Smooth muscle cell (in vitro differentiated cells): ENCODE measurements at regions not wholly inside any gene's neighbourhood (a gene's known extent, or its start where the extent isn't known, plus 50 kb on each side); places are given as distances from the start of the nearest gene placed in this dataset.

Source experiments
- DNase-seq: peaks from one replicate; lab custom pipeline; 2025; ENCODE audit not compliant: unreplicated experiment; lab: John Stamatoyannopoulos, UW
- H2AFZ ChIP-seq: fragments of 200-600 bp; sonication (generic); 2 replicates; pipeline ENCODE4 v1.6.0; 2016; ENCODE audit warnings: antibody characterized with exemption, low read depth, mild to moderate bottlenecking
- H3F3A ChIP-seq: fragments of 200-600 bp; sonication (generic); 2 replicates; pipeline ENCODE4 v1.6.0; 2017; ENCODE audit warnings: antibody characterized with exemption, low read depth
- H3K27ac ChIP-seq: fragments of 200-600 bp; sonication (generic); 2 replicates; pipeline ENCODE4 v1.5.1; 2016; ENCODE audit warnings: low read depth, mild to moderate bottlenecking
- H3K27me3 ChIP-seq: fragments of 200-600 bp; sonication (generic); 2 replicates; pipeline ENCODE4 v1.6.1; 2016; ENCODE audit warnings: low read depth, mild to moderate bottlenecking
- H3K36me3 ChIP-seq: fragments of 200-600 bp; sonication (generic); 2 replicates; pipeline ENCODE4 v1.5.1; 2016; ENCODE audit warnings: low read depth
- H3K4me1 ChIP-seq: fragments of 200-600 bp; sonication (generic); 2 replicates; pipeline ENCODE4 v1.5.1; 2016; ENCODE audit warnings: low read depth
- H3K4me2 ChIP-seq: fragments of 200-600 bp; sonication (generic); 2 replicates; pipeline ENCODE4 v1.6.0; 2016; ENCODE audit warnings: mild to moderate bottlenecking
- H3K4me3 ChIP-seq: fragments of 200-600 bp; sonication (generic); 2 replicates; pipeline ENCODE4 v1.5.1; 2016; ENCODE audit warnings: mild to moderate bottlenecking
- H3K79me2 ChIP-seq: fragments of 200-600 bp; sonication (generic); 2 replicates; pipeline ENCODE4 v1.6.0; 2016; ENCODE audit warnings: low read depth, mild to moderate bottlenecking
- H3K9ac ChIP-seq: fragments of 200-600 bp; sonication (generic); 2 replicates; pipeline ENCODE4 v1.6.0; 2016; ENCODE audit warnings: low read depth
- H3K9me3 ChIP-seq: fragments of 200-600 bp; sonication (generic); replicated peaks from 2 replicates; pipeline ENCODE4 v1.5.1; 2016; ENCODE audit warnings: low read depth
- H4K20me1 ChIP-seq: fragments of 200-600 bp; sonication (generic); 2 replicates; pipeline ENCODE4 v1.6.0; 2016; ENCODE audit warnings: low read depth
- CTCF ChIP-seq: fragments of 200-600 bp; sonication (generic); IDR thresholded peaks from 2 replicates; pipeline ENCODE4 v1.5.1; 2017; ENCODE audit warnings: borderline replicate concordance, mild to moderate bottlenecking, antibody characterized with exemption; ENCODE audit not compliant: insufficient read depth, poor library complexity, severe bottlenecking
- WGBS: methylation state at CpG from one replicate; pipeline ENCODE4 v1.1.7; 2016; ENCODE audit warnings: low lambda C conversion rate; 5-methylcytosine and 5-hydroxymethylcytosine counted together

GRCh38 chr2:37481244-37481643 is 136.8 kb downstream of the QPCT start:
- no peak overlapping the region for H3K4me3 ChIP-seq
- H3K36me3 ChIP-seq: no peaks in the 10 kb centered on the region
- H3K4me1 ChIP-seq: no peaks in the 10 kb centered on the region
- no peaks in the 10 kb centered on the region for H3K9me3 ChIP-seq
- no peak overlapping the region for H3K27ac ChIP-seq
- no peaks in the 10 kb centered on the region for H4K20me1 ChIP-seq
- no peak overlapping the region for H3K9ac ChIP-seq
- H3K27me3 ChIP-seq: no peaks in the 10 kb centered on the region
- WGBS: 97% methylated on average over 2 of the region's 2 CpGs
- no peak for TF ChIP-seq CTCF
- H2AFZ ChIP-seq: no peak overlapping the region
- H3K79me2 ChIP-seq: no peaks in the 10 kb centered on the region
- H3F3A ChIP-seq: no peaks in the 10 kb centered on the region
- no peak for DNase-seq
- no peak overlapping the region for H3K4me2 ChIP-seq

- no peak overlapping the region for H2AFZ ChIP-seq
- no peaks in the 10 kb centered on the region for H3K9me3 ChIP-seq
- no peak overlapping the region for H3K4me3 ChIP-seq
- H3K36me3 ChIP-seq: no peaks in the 10 kb centered on the region
- no peaks in the 10 kb centered on the region for H3F3A ChIP-seq
- no peak for TF ChIP-seq CTCF
- H3K9ac ChIP-seq: no peak overlapping the region
- H4K20me1 ChIP-seq: no peaks in the 10 kb centered on the region
- no peaks in the 10 kb centered on the region for H3K79me2 ChIP-seq
- H3K27ac ChIP-seq: no peak overlapping the region
- H3K4me2 ChIP-seq: no peak overlapping the region
- H3K4me1 ChIP-seq: no peaks in the 10 kb centered on the region
- no peaks in the 10 kb centered on the region for H3K27me3 ChIP-seq
- 60% methylated on average over 6 of the region's 6 CpGs for WGBS
- no peak for DNase-seq
Measured at GRCh38 chr2:37489041-37489456, 144.6 kb downstream of the QPCT start.

- WGBS: 73% methylated on average over 1 of the region's 1 CpG
- no peak for DNase-seq
- H3K4me3 ChIP-seq: no peak overlapping the region
- H3F3A ChIP-seq: no peaks in the 10 kb centered on the region
- H3K4me1 ChIP-seq: no peaks in the 10 kb centered on the region
- no peak overlapping the region for H3K4me2 ChIP-seq
- H3K36me3 ChIP-seq: no peaks in the 10 kb centered on the region
- no peak overlapping the region for H2AFZ ChIP-seq
- H3K9me3 ChIP-seq: no peaks in the 10 kb centered on the region
- no peak for TF ChIP-seq CTCF
- H4K20me1 ChIP-seq: no peaks in the 10 kb centered on the region
- no peaks in the 10 kb centered on the region for H3K79me2 ChIP-seq
- no peak overlapping the region for H3K27ac ChIP-seq
- no peak overlapping the region for H3K9ac ChIP-seq
- H3K27me3 ChIP-seq: no peaks in the 10 kb centered on the region
Measured at GRCh38 chr2:37489536-37489935, 145.1 kb downstream of the QPCT start.

- Histone ChIP-seq H3K36me3 (no peaks in the 10 kb centered on the region), H2AFZ (no peak overlapping the region), H3K9ac (no peak overlapping the region), H4K20me1 (no peaks in the 10 kb centered on the region), H3K4me1 (no peaks in the 10 kb centered on the region), H3K79me2 (no peaks in the 10 kb centered on the region), H3K27ac (no peak overlapping the region), H3K27me3 (no peaks in the 10 kb centered on the region), H3K9me3 (no peaks in the 10 kb centered on the region), H3K4me2 (no peak overlapping the region), H3K4me3 (no peak overlapping the region), H3F3A (no peaks in the 10 kb centered on the region)
- no peak for TF ChIP-seq CTCF
- WGBS: 92% methylated on average over 3 of the region's 3 CpGs
- DNase-seq: no peak
Measured at GRCh38 chr2:37493425-37493824, 149.0 kb downstream of the QPCT start.
